HS-5 (cell line): ENCODE measurements at regions not wholly inside any gene's neighbourhood (a gene's known extent, or its start where the extent isn't known, plus 50 kb on each side); places are given as distances from the start of the nearest gene placed in this dataset.
"Not testable (repeated sequence)": the region's sequence is repeated elsewhere in the genome, so short reads cannot be mapped to it uniquely, and the experiment has no call there.

Experiments
- DNase-seq: peaks from one replicate; pipeline ENCODE4 v3.0.0-alpha.2; 2012; ENCODE audit warnings: low read depth

DNA sequence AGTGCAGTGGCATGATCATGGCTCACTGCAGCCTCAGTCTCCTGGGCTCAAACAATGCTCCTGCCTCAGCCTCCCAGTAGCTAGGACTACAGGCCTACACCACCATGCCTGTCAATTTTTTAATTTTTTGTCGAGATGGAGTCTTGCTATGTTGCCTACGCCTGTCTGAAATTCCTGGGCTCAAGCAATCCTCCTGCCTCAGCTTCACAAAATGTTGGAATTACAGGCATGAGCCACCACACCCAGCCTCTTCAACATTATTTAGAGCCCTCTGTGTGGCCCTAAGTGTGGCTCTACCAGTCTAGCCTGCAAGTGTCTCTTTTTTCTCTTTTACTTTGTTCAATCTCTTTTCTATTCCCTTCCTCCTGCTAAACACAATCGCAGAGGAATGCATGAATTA lies 154.4 kb upstream of the EPB41L4A start:
- no peak for DNase-seq

DNA sequence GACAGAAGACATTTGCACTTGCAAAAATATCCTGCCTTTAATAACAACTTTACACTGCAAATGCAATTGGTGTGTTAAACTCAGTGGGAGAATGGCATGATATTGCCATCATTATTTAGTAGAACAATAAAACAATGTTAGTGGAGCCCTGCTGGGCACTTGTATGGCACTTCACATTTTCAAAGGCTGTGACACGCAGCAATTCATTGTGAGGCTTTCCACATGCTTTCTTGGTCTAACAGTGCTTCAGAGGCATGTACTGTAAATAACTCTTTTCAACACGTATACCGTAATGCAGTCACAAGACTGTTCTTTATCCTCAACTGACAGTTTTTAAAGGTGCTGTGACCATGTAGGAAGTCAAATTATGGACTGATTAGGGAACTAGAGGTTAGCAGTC lies 155.5 kb upstream of the EPB41L4A start:
- no peak for DNase-seq

DNA sequence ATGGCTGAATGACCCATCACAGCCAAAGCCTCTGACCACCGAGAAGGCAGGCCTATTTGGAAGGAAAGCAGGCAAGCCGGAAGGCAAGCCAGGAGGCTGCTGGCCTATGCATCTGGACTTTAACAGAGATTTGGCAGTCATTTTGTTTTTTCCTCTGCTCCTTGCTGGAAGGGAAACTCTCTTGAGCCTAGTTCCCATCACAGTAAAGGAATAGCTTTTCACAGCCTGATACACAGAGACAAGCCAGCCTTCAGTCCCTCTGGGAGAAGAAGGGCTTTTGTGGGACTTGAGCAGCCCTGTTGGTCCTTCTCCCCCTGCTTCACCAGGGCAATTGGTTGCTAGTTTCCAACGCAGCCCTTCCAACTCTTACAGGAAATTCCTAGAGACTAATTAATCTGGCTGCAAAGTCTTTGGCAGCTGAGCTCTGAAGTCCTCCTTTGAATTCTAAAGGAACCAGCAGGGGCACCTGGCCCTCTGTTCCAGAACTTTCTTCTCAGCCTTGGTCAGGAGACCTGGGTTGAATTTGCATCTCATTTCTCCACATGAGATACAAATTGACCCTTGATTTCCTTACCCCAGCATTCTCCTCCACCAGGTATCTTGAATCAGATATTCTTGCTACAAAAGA lies 157.3 kb upstream of the EPB41L4A start:
- no peak for DNase-seq

DNA sequence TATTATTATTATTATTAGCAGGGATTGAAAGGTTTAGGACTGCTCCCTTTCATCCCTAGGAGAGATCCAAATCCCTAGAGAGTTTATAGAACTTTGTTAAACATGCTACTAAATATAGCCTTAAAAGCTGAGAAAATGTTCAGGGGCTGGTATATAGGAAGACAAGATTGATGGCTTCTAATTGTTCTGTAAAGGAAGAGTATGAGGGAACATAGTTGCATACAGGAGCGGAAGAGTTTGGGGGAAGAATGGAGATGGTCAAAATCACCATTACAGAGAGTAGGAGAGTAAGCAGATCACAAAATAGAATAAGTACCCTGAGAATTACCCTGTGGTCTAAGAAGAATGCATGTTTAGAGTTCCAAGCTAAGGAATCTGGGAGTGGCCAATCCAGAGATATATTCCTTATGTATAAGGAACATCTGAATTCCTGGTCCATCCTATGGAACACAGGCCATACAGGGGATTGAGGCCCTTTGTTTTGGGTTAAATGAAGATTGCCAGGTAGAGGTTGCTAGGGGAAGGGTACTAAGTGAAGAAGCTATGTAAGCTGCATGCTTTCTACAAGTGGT lies 158.0 kb upstream of the APC start:
- no peak for DNase-seq

DNA sequence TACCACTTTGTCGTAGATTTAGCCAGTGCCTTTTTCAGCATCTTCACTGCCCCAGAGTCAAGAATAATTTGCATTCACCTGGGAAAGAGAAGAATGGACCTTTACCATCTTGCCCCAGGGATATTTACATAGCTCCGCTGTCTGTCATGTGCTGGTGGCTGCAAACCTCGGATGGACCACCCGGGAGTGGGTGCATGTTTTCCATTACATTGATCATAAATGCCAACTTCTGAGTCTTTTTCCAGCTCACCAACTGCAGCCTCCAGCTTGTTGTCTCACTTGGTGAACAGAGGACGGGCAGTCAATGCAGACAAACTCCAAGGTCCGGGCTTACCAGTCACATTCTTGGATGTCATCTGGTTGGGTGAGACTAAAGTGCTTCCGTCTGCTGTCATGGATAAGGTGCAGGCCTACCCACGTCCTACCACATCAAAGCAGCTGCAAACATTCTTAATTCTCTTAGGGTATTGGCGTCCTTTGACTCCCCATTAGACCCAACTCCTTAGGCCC lies 155.8 kb upstream of the APC start:
- no peak for DNase-seq

DNA sequence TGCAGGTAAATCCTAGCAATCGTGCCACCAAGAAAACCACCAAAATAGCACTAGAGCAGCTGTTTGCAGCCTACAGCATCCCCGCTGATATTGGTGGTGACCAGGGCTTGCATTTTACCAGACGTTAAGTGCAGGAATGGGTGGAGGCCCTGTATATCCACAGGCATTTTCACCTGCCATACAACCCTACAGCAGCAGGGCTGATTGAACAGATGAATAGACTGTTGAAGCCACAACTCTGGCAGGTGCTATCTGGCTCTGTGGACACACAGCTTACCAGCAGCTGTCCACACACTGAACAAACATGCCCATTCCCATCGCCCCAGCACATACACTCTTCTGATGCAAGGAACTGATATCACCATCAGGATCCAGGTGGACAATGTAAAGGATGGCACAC lies 154.5 kb upstream of the APC start:
- no peak for DNase-seq

DNA sequence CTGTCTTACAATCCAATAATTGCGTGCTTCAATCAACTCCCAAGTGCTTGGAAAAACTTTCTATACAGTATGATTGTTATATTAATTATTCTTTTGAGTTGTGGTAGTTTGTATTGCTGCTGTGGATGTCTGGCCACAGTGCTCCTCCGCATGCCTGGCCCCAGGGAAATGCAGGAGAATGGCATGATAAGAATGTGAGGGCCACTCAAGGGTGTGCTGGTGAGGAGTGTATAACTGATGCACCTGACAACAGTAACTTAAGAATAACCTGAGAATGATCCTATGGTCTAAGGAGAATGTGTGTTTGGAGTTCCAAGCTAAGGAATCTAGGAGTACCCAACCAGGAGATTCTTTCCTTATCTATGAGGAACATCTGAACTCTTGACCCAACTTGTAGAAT lies 152.9 kb upstream of the APC start:
- DNase-seq = no peak

DNA sequence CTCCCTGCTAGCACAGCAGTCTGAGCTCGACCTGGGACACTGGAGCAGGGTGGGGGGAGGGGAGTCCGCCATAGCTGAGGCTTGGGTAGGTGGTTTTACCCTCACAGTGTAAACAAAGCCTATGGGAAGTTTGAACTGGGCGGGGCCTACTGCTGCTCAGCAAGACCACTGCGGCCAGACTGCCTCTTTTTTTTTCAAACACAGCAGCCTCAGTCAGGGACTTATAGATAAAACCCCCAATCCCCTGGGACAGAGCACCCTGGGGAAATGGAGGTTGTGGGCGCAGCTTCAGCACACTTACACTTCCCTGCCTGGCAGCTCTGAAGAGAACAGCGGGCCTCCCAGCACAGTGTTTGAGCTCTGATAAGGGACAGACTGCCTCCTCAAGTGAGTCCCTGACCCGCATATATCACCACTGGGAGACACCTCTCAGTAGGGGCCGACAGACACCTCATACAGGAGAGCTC lies 151.1 kb upstream of the APC start:
- DNase-seq = no peak

DNA sequence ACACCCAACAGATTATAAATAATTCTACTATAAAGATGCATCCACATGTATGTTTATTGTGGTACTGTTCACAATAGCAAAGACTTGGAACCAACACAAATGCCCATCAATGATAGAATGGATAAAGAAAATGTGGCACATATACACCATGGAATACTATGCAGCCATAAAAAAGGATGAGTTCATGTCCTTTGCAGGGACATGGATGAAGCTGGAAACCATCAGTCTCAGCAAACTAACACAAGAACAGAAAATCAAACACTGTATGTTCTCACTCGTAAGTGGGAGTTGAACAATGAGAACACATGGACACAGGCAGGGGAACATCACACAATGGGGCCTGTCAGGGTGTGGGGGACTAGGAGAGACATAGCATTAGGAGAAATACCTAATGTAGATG lies 146.8 kb upstream of the APC start:
- not testable (repeated sequence) for DNase-seq

DNA sequence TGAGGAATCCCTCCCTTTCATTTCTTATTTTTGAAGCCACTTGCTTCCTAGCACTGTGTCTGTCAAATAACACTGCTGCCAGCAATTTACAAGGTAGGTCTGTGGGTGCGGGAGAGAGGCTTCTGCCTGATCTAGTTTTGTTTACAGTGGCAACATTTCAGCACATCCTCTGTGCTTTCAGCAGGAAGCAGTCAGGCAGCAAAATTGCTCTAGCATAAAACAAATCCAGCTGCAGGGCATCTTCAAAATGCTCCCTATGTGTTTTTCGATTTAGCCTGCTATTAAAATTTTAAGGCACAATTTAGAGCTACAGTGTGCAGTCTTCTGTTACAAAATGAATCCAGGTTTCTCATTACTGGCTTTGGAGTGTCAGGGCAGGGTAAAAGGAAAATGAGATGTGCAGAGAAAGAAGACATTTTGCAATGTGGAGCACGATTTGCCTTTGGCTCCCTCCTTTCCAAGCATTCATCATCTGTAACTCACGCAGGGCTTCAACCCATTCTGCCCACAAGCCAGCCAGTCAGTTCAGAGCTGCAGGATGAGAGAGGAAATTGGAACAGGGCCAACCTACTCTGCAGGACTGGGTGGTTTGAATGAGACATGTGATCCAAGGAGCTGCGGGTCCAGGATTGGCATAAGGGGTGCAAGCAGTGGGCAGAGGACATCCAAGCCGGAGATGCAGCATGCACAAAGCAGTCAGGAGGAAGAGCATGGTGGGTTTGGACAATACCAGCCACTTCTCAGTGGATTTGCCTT lies 143.4 kb upstream of the APC start:
- DNase-seq = no peak

DNA sequence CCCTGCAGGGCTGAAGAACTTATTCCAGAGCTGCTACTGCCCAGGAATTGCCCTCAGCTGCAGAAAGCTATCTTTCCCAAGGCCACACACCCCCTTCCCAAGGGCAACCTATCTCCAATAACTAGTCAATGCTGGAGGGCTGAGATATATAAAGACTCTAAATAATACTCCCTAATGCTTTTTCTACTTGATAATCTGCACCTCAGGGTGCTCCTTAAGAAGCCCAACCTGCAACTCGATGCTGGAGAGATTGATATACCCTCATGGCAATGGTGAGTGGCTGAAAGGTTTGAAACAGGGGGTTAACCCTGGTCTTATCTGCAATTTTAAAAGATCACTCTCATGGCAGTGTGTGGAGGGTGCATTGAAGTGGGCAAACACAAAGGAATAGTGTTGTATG lies 142.7 kb upstream of the APC start:
- DNase-seq = no peak

DNA sequence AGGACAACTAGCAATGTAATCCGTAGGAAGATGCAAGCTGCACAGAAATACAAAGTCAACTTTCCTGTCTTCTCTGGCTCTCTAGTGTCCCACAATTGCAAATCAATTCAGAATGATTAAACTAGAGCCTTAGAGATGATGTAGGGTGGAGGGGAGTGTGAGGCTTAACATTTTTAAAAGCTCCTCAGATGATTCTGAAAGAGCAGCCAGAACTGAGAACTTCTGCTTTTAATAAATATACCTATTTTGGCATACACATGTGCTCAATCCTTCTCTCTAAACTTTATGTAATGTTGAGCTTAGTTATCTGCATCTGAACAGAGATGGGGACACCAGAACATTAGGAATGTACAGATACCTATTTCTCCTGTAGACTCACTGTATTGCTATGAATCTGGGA lies 139.9 kb upstream of the APC start:
- no peak for DNase-seq

DNA sequence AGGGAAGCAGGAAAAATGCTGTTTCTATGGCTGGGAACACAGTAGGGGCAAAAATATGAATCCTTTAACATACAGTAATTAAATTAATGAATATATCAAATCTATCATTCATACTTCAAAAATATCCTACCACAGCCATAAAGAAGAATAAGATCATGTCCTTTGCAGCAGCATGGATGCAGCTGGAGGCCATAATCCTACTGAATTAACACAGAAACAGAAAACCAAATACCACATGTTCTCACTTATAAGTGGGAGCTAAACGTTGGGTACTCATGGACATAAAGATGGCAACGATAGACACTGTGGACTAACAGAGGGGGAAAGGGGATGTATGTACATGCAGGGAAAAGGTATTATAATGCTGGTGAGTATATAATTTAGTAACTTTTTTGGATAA lies 137.2 kb upstream of the APC start:
- not testable (repeated sequence) for DNase-seq

DNA sequence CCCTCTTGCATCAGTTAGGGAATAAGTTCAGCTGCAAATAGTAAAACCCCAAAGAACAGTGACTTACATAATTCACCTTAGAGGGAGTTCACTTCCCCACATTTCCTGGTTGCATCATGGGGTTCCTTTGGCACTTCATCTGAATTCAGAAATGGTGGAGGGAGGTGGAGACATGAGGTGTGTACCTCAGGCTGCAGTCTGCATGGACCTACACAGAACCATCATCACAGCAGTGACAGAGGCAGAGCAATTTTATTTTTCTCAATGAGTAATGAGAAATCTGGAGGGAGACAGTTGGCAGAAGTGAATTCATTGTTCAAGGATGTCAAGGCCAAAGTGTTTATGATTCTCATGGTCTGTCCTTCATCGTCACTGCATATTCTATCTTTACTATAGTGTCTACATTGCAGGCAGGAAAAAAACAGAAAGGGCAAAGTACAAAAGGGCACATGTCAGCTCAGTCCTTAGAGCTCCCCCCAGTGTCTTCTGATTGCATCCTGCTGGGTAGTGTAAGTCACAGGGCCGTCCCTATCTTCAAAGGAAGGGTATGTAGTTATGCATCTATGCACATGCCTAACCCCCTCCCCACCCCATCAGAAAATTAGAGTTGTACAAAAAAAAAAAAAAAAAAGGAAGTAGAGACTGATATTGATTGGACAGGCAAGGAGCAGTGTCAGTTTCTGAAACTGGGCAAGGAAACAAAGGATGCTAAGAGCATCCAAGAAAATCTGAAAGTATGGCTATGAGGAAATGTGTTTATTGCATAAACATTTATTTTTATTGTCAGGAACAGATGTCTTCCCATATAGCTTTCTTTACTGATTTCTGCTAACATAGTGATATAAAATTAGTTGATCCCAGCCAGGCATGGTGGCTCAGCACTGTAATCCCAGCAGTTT lies 132.7 kb upstream of the APC start:
- no peak for DNase-seq

DNA sequence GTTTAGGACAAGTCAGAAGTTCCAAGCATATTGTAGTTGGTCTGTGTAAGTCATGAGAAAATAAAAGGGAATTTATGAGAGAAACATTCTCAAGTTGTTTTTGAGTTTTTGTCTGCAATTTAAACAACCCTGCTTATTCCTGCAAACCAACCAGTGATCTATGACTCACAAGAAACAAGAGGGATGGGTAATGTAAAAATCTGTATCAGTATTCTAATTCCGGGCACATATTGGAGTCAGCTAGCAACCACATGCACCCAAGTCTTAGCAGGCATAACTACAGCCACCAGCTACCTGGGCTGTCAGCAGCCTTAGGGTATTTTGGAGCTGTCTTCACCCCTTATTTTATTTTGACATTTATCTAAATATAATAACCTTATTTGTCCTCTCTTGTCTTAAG lies 128.7 kb upstream of the APC start:
- no peak for DNase-seq

DNA sequence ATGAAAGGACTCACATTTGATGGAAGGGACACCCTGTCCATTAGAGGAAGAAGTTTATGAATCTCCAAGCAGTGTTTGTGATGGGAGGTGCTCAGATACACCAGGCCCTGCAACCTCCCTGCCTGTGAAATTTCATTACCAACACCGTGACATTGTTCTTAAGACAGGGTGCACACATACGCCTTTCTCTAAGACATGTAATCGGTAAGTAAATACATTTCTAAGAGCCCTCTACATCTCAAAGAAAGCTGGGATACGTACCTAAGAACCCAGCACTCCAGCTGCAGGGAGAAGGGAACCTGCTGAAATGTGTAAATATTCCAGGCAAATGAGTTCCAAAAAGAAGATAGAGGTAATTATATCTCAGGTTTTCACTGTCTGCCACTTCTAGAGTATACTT lies 125.0 kb upstream of the APC start:
- no peak for DNase-seq

DNA sequence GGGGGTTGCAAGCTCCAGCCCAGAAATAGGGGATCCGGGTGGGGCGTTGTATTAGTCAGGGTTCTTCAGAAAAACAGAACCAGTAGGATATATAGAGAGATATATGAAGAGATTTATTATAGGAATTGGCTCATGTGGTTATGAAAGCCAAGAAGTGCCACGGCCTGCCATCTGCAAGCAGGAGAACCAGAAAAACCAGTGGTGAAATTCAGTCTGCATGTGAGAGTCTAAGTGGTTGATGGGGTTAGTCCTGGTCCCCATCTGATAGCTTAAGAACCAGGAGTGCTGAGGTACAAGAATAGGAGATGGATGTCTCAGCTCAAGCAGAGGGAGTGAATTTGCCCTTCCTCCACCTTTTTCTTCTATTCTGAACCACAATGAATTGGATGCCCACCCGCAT lies 123.4 kb upstream of the APC start:
- no peak for DNase-seq

DNA sequence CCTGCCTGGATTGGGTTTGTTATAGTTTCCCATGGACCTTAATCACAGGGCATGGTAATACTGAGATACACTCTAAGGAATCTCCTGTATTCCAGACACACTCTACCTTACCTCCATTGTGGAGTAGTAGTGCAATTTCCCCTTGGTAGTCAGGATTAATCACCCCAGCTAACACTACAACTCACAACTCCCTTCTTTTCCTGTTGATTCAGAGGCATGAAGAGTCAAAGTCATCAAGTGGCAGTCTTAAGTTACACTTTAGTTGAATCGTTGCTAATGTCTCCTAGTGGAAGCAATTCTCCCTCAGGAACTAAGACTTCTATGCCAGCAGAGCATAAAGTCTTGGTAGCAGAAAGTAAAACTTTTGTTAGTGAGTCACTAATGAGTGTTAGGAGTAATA lies 122.7 kb upstream of the APC start:
- no peak for DNase-seq

DNA sequence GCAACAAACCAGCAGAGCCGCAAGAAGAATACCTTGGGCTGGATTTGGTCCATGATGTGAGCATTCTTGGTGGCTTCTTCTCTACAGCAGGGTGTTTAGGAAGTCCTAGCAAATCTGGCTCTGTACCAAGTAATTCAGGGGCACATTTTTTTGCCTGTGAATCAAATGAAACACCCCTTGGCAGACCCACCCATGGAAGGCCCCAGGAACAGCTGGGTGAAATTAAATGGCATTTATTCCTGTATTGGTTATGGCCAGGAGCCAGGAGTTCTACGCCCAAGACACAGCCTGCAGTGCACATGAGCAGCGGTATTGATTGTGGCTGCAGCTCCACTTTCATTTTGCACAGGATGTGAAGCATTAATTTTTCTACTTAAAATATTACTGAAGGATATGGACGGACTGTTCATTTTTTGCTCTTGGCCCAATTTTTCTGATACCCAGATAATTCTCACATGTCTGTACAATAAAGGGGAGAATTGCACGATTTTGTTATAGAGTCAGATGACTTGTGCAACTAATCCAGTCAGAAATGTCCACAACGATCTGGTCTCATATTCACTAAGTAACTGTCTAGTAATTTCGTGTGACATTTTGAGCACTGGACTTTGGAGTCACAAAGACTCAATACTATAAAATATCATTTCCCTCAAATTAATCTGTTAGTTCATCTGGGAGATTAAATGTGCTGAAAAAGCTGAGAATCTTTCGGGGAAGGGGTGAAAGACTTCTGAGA lies 120.7 kb upstream of the APC start:
- no peak for DNase-seq

DNA sequence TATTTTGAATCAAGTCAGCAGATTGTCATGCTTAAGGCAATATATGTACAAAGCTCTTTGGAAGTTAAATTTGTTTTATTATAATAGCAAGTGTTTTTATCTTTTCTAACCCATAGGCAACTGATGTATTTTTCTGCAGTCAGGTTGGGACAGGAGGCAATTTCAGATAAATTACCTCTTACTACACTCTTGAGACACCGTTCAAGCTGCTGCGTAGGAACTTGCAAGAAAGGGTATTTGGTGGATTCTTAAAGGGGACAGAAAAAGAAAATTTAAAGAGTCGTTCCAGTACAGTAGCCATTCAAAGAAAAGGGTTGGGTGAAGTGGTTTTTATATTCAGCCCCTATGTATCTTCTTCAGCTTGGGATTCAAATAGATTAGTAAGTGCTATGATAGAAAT lies 112.4 kb upstream of the APC start:
- DNase-seq = no peak

DNA sequence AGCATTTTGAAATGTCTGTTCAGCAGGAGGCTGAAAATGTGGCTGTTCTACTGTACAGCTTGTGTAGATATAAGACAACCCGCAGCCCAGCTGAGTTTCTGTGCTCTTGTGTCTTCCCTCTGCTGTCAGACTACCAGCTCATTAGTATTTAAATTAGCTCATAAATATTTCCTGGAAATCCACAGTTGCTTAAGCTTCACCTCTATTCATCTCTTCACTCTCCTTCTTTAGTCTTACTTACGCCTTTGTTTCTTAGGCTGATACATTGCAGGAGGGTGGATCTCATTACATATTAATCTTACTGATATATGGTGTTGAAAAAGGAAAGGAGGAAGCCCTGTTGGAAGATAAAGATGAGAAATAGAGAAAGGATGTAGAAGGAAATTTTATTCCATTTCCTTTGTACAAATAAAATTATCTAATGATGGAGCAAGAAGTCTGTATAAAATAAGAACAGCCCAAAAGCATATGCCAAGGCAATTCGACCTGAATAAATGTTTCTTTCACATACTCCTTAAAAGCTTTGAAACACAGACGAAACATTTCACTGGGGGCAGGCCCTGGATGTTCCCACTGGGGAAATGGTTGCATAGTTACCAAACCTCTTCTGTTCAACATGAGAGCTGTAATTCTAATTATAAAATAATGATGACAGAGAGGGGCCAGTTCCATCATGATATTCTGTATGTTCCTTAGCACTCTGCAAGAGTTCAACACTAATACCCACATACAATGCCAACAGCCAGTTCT lies 111.8 kb upstream of the APC start:
- no peak for DNase-seq
